Glutamatergic neuron (in vitro differentiated cells): ENCODE measurements at regions not wholly inside any gene's neighbourhood (a gene's known extent, or its start where the extent isn't known, plus 50 kb on each side); places are given as distances from the start of the nearest gene placed in this dataset.

ENCODE experiments used
- DNase-seq: peaks from one replicate; pipeline ENCODE4 v3.0.0; 2022
- H3K27ac Mint-ChIP-seq: one replicate; pipeline ENCODE4 v1.8.0; 2020; ENCODE audit warnings: mild to moderate bottlenecking, mixed read lengths, inconsistent platforms; ENCODE audit not compliant: unreplicated experiment
- H3K27me3 Mint-ChIP-seq: one replicate; pipeline ENCODE4 v1.8.0; 2020; ENCODE audit warnings: mild to moderate bottlenecking, moderate library complexity, mixed read lengths, inconsistent platforms; ENCODE audit not compliant: unreplicated experiment
- H3K36me3 Mint-ChIP-seq: one replicate; pipeline ENCODE4 v1.8.0; 2020; ENCODE audit warnings: mild to moderate bottlenecking, mixed read lengths, inconsistent platforms; ENCODE audit not compliant: unreplicated experiment
- H3K4me1 Mint-ChIP-seq: one replicate; pipeline ENCODE4 v1.8.0; 2020; ENCODE audit warnings: mild to moderate bottlenecking, low read depth, mixed read lengths, inconsistent platforms; ENCODE audit not compliant: unreplicated experiment
- H3K4me3 Mint-ChIP-seq: one replicate; pipeline ENCODE4 v1.8.0; 2020; ENCODE audit warnings: mild to moderate bottlenecking, mixed read lengths, inconsistent platforms; ENCODE audit not compliant: unreplicated experiment
- H3K9me3 Mint-ChIP-seq: one replicate; pipeline ENCODE4 v1.8.0; 2020; ENCODE audit warnings: mild to moderate bottlenecking, moderate library complexity, mixed read lengths, inconsistent platforms; ENCODE audit not compliant: unreplicated experiment
- TF ChIP-seq, protein P1 (sequence below): fragments of 200-600 bp; sonication (generic); IDR thresholded peaks from one replicate; pipeline ENCODE4 v1.5.0; 2021; ENCODE audit not compliant: partially characterized antibody, unreplicated experiment

- no peak for DNase-seq
- TF ChIP-seq, protein P1, sequence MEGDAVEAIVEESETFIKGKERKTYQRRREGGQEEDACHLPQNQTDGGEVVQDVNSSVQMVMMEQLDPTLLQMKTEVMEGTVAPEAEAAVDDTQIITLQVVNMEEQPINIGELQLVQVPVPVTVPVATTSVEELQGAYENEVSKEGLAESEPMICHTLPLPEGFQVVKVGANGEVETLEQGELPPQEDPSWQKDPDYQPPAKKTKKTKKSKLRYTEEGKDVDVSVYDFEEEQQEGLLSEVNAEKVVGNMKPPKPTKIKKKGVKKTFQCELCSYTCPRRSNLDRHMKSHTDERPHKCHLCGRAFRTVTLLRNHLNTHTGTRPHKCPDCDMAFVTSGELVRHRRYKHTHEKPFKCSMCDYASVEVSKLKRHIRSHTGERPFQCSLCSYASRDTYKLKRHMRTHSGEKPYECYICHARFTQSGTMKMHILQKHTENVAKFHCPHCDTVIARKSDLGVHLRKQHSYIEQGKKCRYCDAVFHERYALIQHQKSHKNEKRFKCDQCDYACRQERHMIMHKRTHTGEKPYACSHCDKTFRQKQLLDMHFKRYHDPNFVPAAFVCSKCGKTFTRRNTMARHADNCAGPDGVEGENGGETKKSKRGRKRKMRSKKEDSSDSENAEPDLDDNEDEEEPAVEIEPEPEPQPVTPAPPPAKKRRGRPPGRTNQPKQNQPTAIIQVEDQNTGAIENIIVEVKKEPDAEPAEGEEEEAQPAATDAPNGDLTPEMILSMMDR = no peak
- Mint-ChIP-seq H3K4me1 (no peaks in the 10 kb centered on the region), H3K27me3 (no peaks in the 10 kb centered on the region), H3K9me3 (no peaks in the 10 kb centered on the region), H3K27ac (no peak overlapping the region), H3K36me3 (no peaks in the 10 kb centered on the region), H3K4me3 (no peak overlapping the region)
Measured at GRCh38 chr12:61553091-61553490, 707.1 kb upstream of the USP15 start.

DNA sequence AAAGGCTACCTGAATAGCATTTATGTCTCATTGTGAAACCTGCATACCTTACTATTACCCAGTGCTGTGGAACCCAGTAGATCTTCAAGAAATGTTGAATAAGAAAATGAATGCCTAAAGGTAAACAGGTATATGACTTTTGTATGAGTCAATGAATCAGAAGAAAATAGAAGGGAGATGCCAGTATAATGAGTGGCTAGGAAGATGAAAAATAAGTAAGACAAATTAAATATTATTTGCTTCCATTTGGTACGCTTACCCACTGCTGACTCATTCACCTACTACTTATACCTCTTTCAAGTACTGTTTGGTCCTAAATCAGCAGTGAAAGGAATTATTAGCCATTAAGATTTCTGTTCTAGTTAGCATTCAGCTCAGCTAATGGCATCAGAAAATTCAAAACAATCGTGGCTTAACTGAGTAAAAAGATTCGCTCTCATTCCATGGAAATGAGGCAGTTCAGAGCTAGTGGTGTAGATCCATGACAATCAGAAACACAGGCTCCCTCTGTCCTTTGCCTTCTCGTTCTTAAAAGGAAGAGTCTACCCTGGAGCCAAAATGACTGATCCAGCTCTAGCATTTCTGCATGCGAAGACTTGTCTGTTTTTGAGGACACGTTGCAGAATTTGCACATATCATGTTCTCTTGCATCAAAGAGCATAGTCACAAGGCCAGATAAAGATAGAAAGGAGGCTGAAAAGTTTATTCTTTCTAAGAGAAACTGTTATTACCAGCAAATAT lies 705.8 kb upstream of the USP15 start:
- no peak for DNase-seq
- H3K27me3 Mint-ChIP-seq = no peaks in the 10 kb centered on the region
- no peak overlapping the region for H3K4me3 Mint-ChIP-seq
- no peaks in the 10 kb centered on the region for H3K36me3 Mint-ChIP-seq
- H3K9me3 Mint-ChIP-seq = no peaks in the 10 kb centered on the region
- no peak overlapping the region for H3K27ac Mint-ChIP-seq
- H3K4me1 Mint-ChIP-seq = no peaks in the 10 kb centered on the region
- TF ChIP-seq, protein P1 = no peak

DNA sequence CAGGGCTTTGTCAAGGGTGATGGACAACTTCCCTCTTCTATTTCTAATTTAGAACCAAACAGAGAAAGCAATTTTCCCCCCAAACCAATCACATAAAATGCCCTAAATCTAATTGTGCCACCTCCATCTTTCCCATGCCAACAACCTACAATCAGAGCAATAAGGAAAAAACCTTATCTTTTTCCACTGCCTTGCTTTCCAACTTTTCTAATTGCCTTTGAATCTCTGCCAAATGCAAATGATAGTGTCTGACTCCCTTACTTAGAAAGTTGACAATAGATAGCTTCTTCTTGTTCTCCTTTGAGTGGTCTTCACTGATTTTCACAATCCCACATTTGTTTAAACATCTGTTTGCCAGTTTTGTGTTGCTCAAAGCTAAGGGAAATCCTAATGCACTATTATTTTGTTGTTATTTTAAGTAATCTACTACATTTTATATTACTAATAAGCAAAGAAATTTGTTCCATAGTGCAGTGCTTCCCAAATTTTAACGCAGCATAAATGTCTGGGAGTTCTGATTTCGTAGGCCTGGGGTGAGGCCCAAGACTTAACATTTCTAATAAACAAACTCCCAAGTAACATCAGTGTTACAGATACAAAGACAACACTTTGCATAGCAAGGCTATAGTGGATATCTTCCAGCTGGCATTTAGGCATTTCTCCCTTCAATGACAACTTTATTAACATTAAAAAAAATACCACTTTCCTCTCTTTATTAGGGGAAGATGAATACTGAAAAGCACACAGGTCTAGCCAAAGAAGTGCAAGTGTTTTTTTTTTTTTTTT lies 696.3 kb upstream of the USP15 start:
- H3K4me3 Mint-ChIP-seq = no peak overlapping the region
- no peaks in the 10 kb centered on the region for H3K27me3 Mint-ChIP-seq

DNA sequence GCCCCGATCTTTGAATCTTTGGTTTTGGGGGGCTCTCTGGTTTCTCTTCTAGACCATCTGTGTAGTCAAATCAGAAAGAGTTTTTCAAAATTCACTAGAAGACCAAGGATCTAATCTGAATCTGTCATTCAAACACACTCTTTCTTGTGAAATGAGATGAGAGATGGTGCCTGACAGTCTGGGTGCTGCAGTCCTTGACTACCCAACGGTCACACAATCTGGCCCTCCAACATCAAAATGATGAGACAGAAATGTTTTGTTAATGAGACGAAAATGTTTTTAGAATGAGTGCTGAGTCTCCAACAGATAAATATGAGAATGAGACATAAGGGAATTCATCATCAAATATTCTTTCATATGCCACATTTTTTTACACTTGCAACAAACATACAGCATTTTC lies 695.7 kb upstream of the USP15 start:
- Mint-ChIP-seq H3K9me3 (no peaks in the 10 kb centered on the region), H3K36me3 (no peaks in the 10 kb centered on the region), H3K4me1 (peaks cover 4% of the 10 kb centered on the region), H3K27me3 (no peaks in the 10 kb centered on the region), H3K27ac (no peak overlapping the region), H3K4me3 (no peak overlapping the region)
- TF ChIP-seq, protein P1 = no peak
- DNase-seq = no peak

More for the DNA sequence above, 696.3 kb upstream of the USP15 start:
- H3K4me1 Mint-ChIP-seq = peaks cover 4% of the 10 kb centered on the region
- H3K27ac Mint-ChIP-seq = no peak overlapping the region
- no peak for DNase-seq
- no peaks in the 10 kb centered on the region for H3K36me3 Mint-ChIP-seq
- TF ChIP-seq, protein P1 = no peak
- no peaks in the 10 kb centered on the region for H3K9me3 Mint-ChIP-seq

DNA sequence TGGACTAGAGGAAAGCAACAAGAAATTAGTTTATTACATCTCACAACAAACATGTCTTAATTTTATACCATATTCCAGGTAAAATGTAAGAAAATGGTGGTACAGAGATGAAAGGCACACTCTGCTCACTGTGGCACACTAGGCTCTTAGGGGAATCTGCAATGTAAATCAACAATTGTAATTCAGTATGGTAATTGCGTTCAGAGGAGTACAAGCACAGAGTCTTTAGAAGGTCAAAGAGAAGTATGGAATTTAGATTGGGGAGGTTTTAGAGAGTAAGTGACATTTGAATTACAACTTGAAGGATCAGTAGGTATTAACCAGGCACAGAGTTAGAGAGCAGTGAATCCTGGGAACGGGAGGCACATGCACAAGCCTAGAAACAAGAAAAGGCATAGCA lies 694.0 kb upstream of the USP15 start:
- H3K4me1 Mint-ChIP-seq = peaks cover 4% of the 10 kb centered on the region
- no peak overlapping the region for H3K27ac Mint-ChIP-seq
- DNase-seq = no peak
- no peaks in the 10 kb centered on the region for H3K36me3 Mint-ChIP-seq
- no peaks in the 10 kb centered on the region for H3K9me3 Mint-ChIP-seq
- TF ChIP-seq, protein P1 = no peak
- H3K27me3 Mint-ChIP-seq = no peaks in the 10 kb centered on the region
- H3K4me3 Mint-ChIP-seq = no peak overlapping the region
